Stimulated activated CD4-positive, alpha-beta T cell treated with anti-CD3 and anti-CD28 coated beads, Interleukin-1b, Interleukin-23, amount 100 ng/mL, for 24 hours (primary cell): ENCODE measurements at regions not wholly inside any gene's neighbourhood (a gene's known extent, or its start where the extent isn't known, plus 50 kb on each side); places are given as distances from the start of the nearest gene placed in this dataset.
"Not testable (repeated sequence)": the region's sequence is repeated elsewhere in the genome, so short reads cannot be mapped to it uniquely, and the experiment has no call there.

Experiments used
- DNase-seq, 4 experiments: peaks; one replicate each; pipeline ENCODE4 v3.0.0-alpha.2; 2020; ENCODE audit warnings: low read depth in 4 of 4, low spot score in 1 of 4

GRCh38 chr2:215799194-215799593 lies 214.2 kb downstream of the MREG start:
- DNase-seq: no peak

GRCh38 chr2:215797676-215798075 lies 215.7 kb downstream of the MREG start:
- DNase-seq: no peak

GRCh38 chr2:215796140-215796855 lies 217.1 kb downstream of the MREG start:
- DNase-seq: no peak

GRCh38 chr2:215794829-215795546 lies 218.4 kb downstream of the MREG start:
- DNase-seq: no peak

GRCh38 chr2:215793747-215794595 lies 219.4 kb downstream of the MREG start:
- DNase-seq: peak in 1 of 4 experiments; percentile 26

- no peak for DNase-seq
Observed at GRCh38 chr2:215791481-215791937, 221.8 kb downstream of the MREG start.

GRCh38 chr2:215790523-215791421 lies 222.6 kb downstream of the MREG start:
- DNase-seq: no peak

- no peak for DNase-seq
Observed at GRCh38 chr2:215787565-215788178, 225.7 kb downstream of the MREG start.

- DNase-seq: no peak
Observed at GRCh38 chr2:215787025-215787424, 226.3 kb downstream of the MREG start.

- DNase-seq: no peak
Observed at GRCh38 chr2:215784371-215784783, 229.0 kb downstream of the MREG start.

- not testable (repeated sequence) for DNase-seq
Observed at GRCh38 chr2:215783640-215784039, 229.7 kb downstream of the MREG start.

- DNase-seq: no peak
Observed at GRCh38 chr2:215782965-215783364, 230.4 kb downstream of the MREG start.

GRCh38 chr2:215782295-215782694 lies 231.1 kb downstream of the MREG start:
- no peak for DNase-seq

- no peak for DNase-seq
Observed at GRCh38 chr2:215780907-215781685, 232.3 kb downstream of the MREG start.

- no peak for DNase-seq
Observed at GRCh38 chr2:215780313-215780712, 233.0 kb downstream of the MREG start.

GRCh38 chr2:215779912-215780311 lies 233.4 kb downstream of the MREG start:
- DNase-seq: no peak

GRCh38 chr2:215777465-215778044 lies 235.8 kb downstream of the MREG start:
- DNase-seq: no peak

GRCh38 chr2:215775106-215775505 lies 238.2 kb downstream of the MREG start:
- no peak for DNase-seq

GRCh38 chr2:215773728-215774127 lies 239.6 kb downstream of the MREG start:
- DNase-seq: no peak
